OCI-LY1 (cell line): ENCODE measurements at regions not wholly inside any gene's neighbourhood (a gene's known extent, or its start where the extent isn't known, plus 50 kb on each side); places are given as distances from the start of the nearest gene placed in this dataset.

ENCODE experiments used
- H2AFZ ChIP-seq: fragments of 200-600 bp; sonication (generic), shearing (Covaris generic); 2 replicates; pipeline ENCODE4 v1.6.0; 2014; ENCODE audit warnings: antibody characterized with exemption, mild to moderate bottlenecking, low read length
- H3F3A ChIP-seq: fragments of 200-600 bp; sonication (generic), shearing (Covaris generic); 2 replicates; pipeline ENCODE4 v1.6.0; 2014; ENCODE audit warnings: mild to moderate bottlenecking, antibody characterized with exemption, low read length, moderate library complexity; ENCODE audit not compliant: insufficient read depth
- H3K27ac ChIP-seq: fragments of 200-600 bp; sonication (generic); 2 replicates; pipeline ENCODE4 v1.5.1; 2014; ENCODE audit warnings: low read length, mixed run types, mild to moderate bottlenecking, low read depth; ENCODE audit not compliant: poor library complexity, severe bottlenecking
- H3K27me3 ChIP-seq: fragments of 200-600 bp; sonication (generic); 2 replicates; pipeline ENCODE4 v1.6.0; 2014; ENCODE audit warnings: antibody characterized with exemption, mild to moderate bottlenecking, low read length, moderate library complexity; ENCODE audit not compliant: insufficient read depth
- H3K36me3 ChIP-seq: fragments of 200-600 bp; sonication (generic); 2 replicates; pipeline ENCODE4 v1.6.1; 2014; ENCODE audit warnings: mild to moderate bottlenecking, antibody characterized with exemption, low read length, moderate library complexity, mixed read lengths; ENCODE audit not compliant: insufficient read depth
- H3K4me1 ChIP-seq: fragments of 200-600 bp; sonication (generic); 2 replicates; pipeline ENCODE4 v1.5.1; 2014; ENCODE audit warnings: mild to moderate bottlenecking, low read length, moderate library complexity; ENCODE audit not compliant: insufficient read depth, severe bottlenecking
- H3K4me2 ChIP-seq: fragments of 200-600 bp; sonication (generic), shearing (Covaris generic); 2 replicates; pipeline ENCODE4 v1.6.1; 2014; ENCODE audit warnings: low read length
- H3K4me3 ChIP-seq: fragments of 200-600 bp; sonication (generic); 2 replicates; pipeline ENCODE4 v1.5.1; 2014; ENCODE audit warnings: low read length, low read depth, mild to moderate bottlenecking, mixed read lengths; ENCODE audit not compliant: poor library complexity, severe bottlenecking
- H3K79me2 ChIP-seq: fragments of 200-600 bp; shearing (Covaris generic); 2 replicates; pipeline ENCODE4 v1.6.1; 2016; ENCODE audit warnings: mixed run types, low read length, mixed read lengths; ENCODE audit not compliant: insufficient read depth
- H3K9ac ChIP-seq: fragments of 200-600 bp; sonication (generic), shearing (Covaris generic); 2 replicates; pipeline ENCODE4 v1.6.1; 2014; ENCODE audit warnings: mild to moderate bottlenecking, low read length, mixed read lengths
- H3K9me2 ChIP-seq: fragments of 200-600 bp; sonication (generic), shearing (Covaris generic); 2 replicates; pipeline ENCODE4 v1.6.1; 2014; ENCODE audit warnings: low read depth, mild to moderate bottlenecking, low read length, mixed read lengths
- H3K9me3 ChIP-seq: fragments of 200-600 bp; shearing (Covaris generic); 2 replicates; pipeline ENCODE4 v1.6.1; 2014; ENCODE audit warnings: low read length, mixed read lengths
- H4K20me1 ChIP-seq: fragments of 200-600 bp; sonication (generic), shearing (Covaris generic); 2 replicates; pipeline ENCODE4 v1.6.0; 2016; ENCODE audit warnings: mild to moderate bottlenecking, low read length; ENCODE audit not compliant: insufficient read depth
- EZH2 ChIP-seq: fragments of 200-600 bp; sonication (generic), shearing (Covaris generic); IDR thresholded peaks from 2 replicates; pipeline ENCODE4 v1.8.0; 2017; ENCODE audit warnings: borderline replicate concordance, mixed run types, mild to moderate bottlenecking, antibody characterized with exemption, low read length, moderate library complexity, mixed read lengths
- TF ChIP-seq, protein P1 (sequence below): fragments of 200-600 bp; sonication (generic), shearing (Covaris generic); IDR thresholded peaks from 2 replicates; pipeline ENCODE4 v1.5.1; 2017; ENCODE audit warnings: mild to moderate bottlenecking, antibody characterized with exemption, low read length, moderate library complexity, mixed read lengths

DNA sequence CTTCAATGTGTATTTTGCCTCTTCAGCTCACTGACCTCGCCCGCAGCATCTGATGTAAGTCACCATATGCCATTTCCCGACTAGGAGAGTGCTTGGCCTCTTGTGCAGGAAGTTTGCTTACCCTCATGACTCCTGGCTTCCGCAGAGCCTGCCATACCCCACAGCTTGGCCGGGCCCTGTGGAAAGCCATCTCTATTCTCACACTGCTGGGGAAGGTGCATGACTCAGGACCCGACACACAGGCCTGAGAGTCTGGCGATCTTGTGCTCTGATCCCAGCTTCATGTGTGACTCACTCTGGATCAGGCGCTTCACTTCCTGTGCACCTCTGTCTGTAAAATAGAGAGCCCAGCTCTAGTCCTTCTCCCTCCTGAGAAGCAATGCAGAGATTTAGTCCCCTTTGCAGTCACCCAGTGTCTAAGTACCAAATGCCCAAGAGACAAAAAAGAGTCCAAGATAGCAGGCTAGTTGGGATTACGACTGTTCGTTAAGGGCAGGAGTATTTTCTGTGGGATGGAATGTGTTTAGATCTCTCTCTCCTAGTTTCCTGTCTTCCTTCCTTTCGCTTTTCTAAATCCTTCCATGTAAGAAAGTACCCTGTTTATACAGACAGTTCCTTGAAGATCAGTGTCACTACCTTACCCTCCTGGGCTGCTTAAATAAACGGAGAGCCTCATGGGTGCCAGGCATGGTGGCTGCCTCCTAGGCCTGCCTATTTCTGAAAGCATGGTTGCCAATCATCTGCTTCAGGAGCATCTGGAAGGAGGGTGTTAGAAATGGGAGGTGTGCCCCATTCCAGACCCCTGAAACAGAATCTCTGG lies 62.8 kb upstream of the KIF26B start:
- Histone ChIP-seq H3K36me3 (no peaks in the 10 kb centered on the region), H3K4me2 (no peak overlapping the region), H3K4me3 (no peak overlapping the region), H3F3A (no peaks in the 10 kb centered on the region), H3K9me3 (no peaks in the 10 kb centered on the region), H3K9me2 (no peaks in the 10 kb centered on the region), H2AFZ (no peak overlapping the region), H3K27ac (no peak overlapping the region), H4K20me1 (no peaks in the 10 kb centered on the region), H3K27me3 (no peaks in the 10 kb centered on the region), H3K4me1 (no peaks in the 10 kb centered on the region), H3K9ac (no peak overlapping the region), H3K79me2 (no peaks in the 10 kb centered on the region)
- TF ChIP-seq, protein P1, sequence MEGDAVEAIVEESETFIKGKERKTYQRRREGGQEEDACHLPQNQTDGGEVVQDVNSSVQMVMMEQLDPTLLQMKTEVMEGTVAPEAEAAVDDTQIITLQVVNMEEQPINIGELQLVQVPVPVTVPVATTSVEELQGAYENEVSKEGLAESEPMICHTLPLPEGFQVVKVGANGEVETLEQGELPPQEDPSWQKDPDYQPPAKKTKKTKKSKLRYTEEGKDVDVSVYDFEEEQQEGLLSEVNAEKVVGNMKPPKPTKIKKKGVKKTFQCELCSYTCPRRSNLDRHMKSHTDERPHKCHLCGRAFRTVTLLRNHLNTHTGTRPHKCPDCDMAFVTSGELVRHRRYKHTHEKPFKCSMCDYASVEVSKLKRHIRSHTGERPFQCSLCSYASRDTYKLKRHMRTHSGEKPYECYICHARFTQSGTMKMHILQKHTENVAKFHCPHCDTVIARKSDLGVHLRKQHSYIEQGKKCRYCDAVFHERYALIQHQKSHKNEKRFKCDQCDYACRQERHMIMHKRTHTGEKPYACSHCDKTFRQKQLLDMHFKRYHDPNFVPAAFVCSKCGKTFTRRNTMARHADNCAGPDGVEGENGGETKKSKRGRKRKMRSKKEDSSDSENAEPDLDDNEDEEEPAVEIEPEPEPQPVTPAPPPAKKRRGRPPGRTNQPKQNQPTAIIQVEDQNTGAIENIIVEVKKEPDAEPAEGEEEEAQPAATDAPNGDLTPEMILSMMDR, result no peak
- no peak for TF ChIP-seq EZH2

DNA sequence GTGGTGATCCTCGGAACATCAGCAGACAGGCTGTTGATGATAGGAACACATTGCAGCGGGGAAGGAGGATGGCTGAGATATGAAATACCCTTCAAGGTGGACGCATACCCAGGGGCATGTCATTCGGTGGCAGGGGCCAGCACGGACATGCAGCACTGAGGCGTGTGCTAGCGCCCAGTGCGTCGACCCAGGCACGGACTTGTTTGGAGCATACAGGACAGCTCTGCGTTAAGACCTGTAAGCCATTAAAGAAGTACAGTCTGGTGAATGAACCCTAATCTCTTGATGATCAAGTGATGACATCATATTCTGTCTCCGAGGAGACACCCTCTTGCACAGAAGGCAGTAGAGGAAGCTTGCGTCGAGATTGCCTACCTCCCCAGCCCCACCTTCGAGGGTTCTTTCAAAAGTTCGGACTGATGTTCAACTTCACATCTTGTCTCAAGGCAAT lies 63.6 kb upstream of the KIF26B start:
- H2AFZ ChIP-seq, result no peak overlapping the region
- H3K4me1 ChIP-seq, result no peaks in the 10 kb centered on the region
- H3K79me2 ChIP-seq, result no peaks in the 10 kb centered on the region
- no peak overlapping the region for H3K4me3 ChIP-seq
- H3K9ac ChIP-seq, result no peak overlapping the region
- H3K9me3 ChIP-seq, result no peaks in the 10 kb centered on the region
- TF ChIP-seq, protein P1, result no peak
- no peak for TF ChIP-seq EZH2
- H3K27me3 ChIP-seq, result no peaks in the 10 kb centered on the region
- H3K36me3 ChIP-seq, result no peaks in the 10 kb centered on the region
- no peaks in the 10 kb centered on the region for H4K20me1 ChIP-seq
- H3K27ac ChIP-seq, result no peak overlapping the region
- no peaks in the 10 kb centered on the region for H3K9me2 ChIP-seq
- H3F3A ChIP-seq, result no peaks in the 10 kb centered on the region
- no peak overlapping the region for H3K4me2 ChIP-seq

DNA sequence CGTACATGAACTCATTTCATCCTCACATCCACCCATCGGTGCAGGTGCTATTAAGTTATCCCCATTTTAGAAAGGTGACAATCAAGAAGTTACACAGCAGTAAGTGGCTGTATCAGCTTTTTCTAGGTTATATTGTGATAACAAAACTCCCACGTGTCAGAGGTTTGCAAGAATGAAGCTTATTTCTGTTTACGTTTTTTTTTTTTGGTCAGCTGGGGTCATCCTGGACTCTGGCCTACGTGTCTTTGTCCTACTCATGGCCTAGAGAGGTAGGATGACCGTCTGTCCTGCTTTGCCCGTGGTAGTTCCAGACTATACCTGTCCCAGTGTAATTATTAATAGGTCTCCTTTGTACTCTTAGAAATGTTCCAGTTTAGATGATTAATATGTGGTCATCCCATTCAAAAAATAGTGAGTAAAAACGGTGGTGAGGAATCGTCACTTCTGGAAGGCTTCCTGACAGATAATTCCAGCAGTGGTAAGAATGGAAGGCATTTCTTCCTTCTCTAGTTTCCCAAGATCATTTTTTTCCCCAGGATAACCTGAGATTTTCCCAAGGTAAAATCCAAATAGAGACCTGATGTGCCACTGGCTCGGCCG lies 64.2 kb upstream of the KIF26B start:
- Histone ChIP-seq H3F3A (no peaks in the 10 kb centered on the region), H3K9ac (no peak overlapping the region), H3K4me1 (no peaks in the 10 kb centered on the region), H3K4me3 (no peak overlapping the region), H3K36me3 (no peaks in the 10 kb centered on the region), H2AFZ (no peak overlapping the region), H3K27me3 (no peaks in the 10 kb centered on the region), H3K27ac (no peak overlapping the region), H4K20me1 (no peaks in the 10 kb centered on the region), H3K9me2 (no peaks in the 10 kb centered on the region), H3K9me3 (no peaks in the 10 kb centered on the region), H3K79me2 (no peaks in the 10 kb centered on the region), H3K4me2 (no peak overlapping the region)
- TF ChIP-seq, protein P1, result no peak
- TF ChIP-seq EZH2, result no peak
